ENCODE measurements at regions not wholly inside any gene's neighbourhood (a gene's known extent, or its start where the extent isn't known, plus 50 kb on each side); places are given as distances from the start of the nearest gene placed in this dataset.

DNA sequence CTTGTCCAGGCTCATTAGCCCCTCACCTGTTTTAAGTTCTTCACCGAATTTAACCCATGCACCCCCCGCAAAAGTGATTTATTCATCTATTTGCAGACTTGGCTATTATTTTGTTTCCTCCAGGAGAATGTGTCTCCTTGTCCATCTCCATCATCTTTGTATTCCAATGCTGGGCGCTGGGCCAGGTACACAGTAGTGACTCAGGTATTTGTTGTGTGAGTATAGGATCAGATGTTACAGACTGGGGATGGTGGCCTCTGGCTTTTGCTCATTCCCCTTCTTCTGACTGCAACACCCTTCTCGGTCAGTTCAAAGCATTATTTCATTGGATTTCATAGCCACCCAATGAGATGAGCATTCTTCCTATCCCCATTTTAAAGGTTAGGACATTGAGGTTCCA is 408.2 kb downstream of the MN1 start:
- TF ChIP-seq, protein P1, sequence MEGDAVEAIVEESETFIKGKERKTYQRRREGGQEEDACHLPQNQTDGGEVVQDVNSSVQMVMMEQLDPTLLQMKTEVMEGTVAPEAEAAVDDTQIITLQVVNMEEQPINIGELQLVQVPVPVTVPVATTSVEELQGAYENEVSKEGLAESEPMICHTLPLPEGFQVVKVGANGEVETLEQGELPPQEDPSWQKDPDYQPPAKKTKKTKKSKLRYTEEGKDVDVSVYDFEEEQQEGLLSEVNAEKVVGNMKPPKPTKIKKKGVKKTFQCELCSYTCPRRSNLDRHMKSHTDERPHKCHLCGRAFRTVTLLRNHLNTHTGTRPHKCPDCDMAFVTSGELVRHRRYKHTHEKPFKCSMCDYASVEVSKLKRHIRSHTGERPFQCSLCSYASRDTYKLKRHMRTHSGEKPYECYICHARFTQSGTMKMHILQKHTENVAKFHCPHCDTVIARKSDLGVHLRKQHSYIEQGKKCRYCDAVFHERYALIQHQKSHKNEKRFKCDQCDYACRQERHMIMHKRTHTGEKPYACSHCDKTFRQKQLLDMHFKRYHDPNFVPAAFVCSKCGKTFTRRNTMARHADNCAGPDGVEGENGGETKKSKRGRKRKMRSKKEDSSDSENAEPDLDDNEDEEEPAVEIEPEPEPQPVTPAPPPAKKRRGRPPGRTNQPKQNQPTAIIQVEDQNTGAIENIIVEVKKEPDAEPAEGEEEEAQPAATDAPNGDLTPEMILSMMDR (IDR thresholded peaks at IDR 0.05; ENCODE audit: low read length), result no peak
- no peak for TF ChIP-seq EZH2 (optimal IDR thresholded peaks at IDR 0.05; ENCODE audit: low read depth, low read length)
- no peak for TF ChIP-seq EZH2phosphoT487 (IDR thresholded peaks at IDR 0.05; ENCODE audit: low read length)

Measured in MM.1S (cell line).